GM21367 (cell line): ENCODE measurements at regions not wholly inside any gene's neighbourhood (a gene's known extent, or its start where the extent isn't known, plus 50 kb on each side); places are given as distances from the start of the nearest gene placed in this dataset.
A peak's percentile ranks its signal among the peaks of the same experiment; 100 is the strongest.
"Not testable (repeated sequence)": the region's sequence is repeated elsewhere in the genome, so short reads cannot be mapped to it uniquely, and the experiment has no call there.

Source experiments
- ATAC-seq: cut with Tn5 transposase; IDR thresholded peaks from one replicate; pipeline ENCODE4 v1.9.1; 2021; ENCODE audit not compliant: unreplicated experiment

GRCh38 chr11:81802591-81802990, 931.1 kb downstream of the FAM181B start:
- ATAC-seq: no peak

DNA sequence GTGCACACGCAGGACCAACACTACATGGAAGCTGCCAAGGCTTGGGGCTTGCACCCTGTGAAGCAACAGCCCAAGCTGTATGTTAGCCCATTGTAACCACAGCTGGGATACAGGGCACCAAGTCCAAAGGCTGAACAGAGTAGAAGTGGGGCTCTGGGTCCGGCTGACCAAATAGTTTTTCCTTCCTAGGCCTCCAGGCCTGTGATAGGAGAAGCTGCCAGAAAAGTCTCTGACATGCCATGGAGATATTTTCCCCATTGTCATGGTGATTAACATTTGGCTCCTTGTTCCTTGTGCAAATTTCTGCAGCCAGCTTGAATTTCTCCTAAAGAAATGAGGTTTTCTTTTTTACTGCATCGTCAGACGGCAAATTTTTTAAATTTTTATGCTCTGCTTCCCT, 941.2 kb downstream of the FAM181B start:
- ATAC-seq: no peak

GRCh38 chr11:81787584-81788049, 946.0 kb downstream of the FAM181B start:
- ATAC-seq: peak; percentile 70

DNA sequence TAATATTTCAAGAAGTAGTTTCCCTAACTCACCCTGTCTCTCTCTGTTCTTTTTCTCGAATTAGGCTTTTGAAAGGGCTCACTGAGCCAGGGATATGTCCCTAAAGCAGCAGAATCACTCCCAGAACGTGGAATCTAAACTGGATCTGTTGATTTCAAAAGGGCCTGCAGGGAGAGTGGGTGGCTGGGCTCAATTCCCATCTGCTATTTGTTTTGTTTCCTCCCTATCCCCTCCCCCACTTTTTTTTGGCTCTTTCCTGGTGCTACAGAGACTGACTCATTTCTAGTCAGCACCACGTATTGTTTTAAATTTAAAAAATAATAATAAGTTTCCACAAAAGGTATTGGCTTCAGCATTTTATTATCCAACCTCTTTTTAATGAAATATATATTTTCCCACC, 961.5 kb downstream of the FAM181B start:
- ATAC-seq: no peak

- not testable (repeated sequence) for ATAC-seq
These were observed 963.8 kb downstream of the FAM181B start for GRCh38 chr11:81769906-81770305.

DNA sequence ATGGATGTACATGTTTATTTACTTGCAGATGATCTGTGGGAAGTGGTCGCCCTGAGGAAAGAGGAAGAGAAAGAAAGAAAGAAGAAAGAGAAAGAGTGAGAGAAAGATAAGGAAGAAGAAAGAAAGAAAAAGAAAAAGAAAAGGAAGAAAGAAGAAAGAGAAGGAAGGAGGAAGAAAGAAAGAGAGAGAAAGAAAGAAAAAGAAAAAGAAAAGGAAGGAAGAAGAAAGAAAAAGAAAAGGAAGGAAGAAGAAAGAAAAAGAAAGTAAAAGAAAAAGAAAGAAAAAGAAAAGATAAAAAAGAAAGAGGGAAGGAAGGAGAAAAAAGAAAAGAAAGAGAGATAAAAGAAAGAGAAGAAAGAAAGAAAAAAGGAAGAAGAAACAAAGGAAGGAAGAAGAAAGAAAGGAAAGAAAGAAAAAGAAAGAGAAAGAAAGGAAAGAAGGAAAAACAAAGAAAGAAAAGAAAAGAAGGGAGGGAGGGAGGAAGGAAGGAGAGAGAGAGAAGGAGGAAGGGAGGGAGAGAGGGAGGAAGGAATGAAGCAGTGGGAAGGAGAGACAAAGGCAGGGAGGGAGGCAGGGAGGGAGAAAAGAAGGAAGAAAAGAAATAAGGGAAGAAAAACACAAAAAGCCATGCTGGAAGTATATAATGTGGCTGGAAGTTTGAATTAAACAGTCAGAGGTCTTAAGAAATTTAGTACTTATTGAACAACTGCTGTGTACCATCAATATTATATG, 976.6 kb downstream of the FAM181B start:
- ATAC-seq: no peak

GRCh38 chr11:81749245-81749644, 984.4 kb downstream of the FAM181B start:
- ATAC-seq: no peak

DNA sequence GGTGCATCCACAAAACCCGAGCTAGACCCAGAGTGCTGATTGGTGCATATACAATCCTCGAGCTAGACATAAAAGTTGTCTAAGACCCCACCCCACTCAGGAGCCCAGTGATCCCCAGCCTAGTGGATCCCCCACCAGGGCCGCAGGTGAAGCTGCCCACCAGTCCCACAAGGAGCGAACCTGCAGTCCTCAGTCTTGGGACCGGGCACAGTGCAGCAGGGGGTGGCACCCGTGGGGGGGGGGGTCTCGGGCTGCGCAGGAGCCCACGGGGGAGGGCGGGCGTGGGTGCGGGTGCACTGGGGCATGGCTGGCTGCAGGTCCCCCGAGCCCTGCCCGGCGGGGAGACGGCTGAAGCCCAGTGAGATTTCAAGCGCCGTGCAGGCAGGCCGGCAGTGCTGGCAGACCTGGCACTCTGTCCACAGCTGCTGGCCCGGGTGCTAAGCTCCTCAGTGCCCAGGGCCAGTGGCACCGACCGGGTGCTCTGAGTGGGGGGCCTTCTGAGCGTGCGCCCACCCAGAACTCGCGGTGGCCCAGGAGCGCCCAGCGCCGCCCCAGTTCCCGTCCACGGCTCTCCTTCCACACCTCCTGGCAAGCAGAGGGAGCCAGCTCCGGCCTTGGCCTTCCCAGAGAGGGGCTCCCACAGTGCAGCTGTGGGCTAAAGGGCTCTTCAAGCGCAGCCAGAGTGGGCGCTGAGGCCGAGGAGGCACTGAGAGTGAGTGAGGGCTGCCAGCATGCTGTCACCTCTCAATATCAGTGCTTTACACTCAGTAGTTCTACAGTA, 989.1 kb downstream of the FAM181B start:
- no peak for ATAC-seq

DNA sequence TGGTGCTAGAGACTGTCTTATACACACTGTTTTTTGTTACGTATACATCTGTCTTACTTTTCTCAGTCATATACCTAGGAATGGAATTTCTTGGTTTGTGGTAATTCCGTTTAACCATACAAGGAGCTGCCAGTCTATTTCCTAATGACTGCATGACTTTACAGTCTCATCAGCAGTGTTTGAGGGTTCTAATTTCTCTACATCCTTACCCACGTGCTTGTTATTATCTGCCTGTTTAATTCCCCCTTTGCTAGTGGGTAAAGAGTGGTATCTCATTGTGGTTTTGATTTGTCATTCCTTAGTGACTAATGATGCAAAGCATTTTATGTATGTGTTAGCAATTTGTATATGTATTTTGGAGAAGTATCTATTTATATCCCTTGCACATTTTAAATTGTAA, 1008.0 kb downstream of the FAM181B start:
- ATAC-seq: no peak

- no peak for ATAC-seq
These were observed 1016.0 kb downstream of the FAM181B start for GRCh38 chr11:81717695-81718094.

- no peak for ATAC-seq
These were observed 1025.8 kb downstream of the FAM181B start for GRCh38 chr11:81707881-81708280.

DNA sequence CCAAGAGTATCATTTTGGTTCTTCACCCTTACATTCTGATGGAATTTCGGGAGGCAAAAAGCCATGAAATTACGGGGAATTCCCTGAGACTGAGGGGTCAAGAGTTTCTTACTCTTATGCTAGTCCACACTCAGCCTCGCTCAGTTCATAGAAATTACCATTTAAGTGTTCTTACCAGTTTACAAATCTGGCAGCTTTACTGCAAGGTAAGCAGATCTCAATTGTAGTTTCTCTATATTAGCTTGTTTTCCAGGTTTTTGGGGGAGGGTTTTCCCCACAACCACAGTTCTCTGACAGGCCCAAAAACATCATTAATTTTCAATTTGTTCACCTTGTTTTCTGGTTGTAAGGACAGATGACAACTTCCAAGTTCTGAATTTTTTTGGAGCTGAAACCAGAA, 1028.4 kb downstream of the FAM181B start:
- ATAC-seq: no peak

DNA sequence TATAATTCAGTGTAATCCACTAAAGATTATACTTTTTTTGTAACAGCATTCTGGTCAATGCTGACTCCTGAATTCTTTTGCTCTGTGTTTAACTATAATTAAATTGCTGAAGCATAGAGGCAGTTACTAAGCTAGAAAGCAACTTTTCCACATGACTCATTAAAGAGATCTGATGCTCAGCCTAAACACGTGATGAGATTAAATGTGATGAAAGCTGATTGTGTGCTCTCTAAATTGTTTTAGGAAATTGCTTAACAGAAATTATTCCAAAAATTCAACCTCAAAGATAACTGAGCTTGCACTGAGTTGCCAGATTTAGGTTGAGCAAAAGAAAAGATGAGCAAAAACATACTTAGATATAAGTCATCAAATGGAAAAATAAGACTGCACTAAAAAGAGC, 1033.6 kb downstream of the FAM181B start:
- ATAC-seq: no peak

DNA sequence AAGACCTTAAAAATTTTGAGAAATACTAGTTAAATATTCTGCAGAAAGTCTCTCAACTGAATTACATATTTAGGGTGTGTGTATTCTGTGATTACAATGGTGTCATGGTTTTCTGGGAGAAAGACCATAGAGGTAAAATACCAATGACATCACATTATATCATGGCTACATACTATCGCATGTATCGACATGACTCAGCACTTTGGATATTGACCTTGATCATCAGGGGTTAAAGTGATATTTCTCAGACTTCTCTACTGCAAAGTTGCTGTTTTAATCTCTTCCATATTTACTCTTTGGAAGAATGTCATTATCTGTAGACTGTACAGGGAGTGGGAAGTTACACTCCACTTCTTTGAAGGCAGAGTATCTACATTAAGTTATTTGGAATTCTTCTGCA, 1046.6 kb downstream of the FAM181B start:
- ATAC-seq: no peak

DNA sequence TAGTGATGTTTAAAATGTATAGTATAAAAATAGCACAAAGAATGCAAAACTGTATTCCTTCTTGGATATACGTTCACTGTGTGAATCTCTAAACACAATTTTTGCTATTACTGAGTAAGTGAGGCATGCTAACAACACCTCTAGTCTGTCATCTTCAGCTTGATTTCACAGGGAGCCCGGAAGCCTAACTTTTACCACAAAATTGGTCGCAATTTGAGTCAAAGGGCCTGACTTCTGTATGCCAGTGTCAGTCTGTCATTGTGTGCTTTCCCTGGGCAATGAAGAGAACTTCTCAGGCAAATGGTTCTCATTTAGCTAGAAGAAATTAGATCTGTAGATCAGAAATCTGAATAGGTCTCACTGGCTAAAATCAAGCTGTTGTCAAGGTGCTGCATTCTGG, 1059.5 kb downstream of the FAM181B start:
- ATAC-seq: peak; percentile 58

DNA sequence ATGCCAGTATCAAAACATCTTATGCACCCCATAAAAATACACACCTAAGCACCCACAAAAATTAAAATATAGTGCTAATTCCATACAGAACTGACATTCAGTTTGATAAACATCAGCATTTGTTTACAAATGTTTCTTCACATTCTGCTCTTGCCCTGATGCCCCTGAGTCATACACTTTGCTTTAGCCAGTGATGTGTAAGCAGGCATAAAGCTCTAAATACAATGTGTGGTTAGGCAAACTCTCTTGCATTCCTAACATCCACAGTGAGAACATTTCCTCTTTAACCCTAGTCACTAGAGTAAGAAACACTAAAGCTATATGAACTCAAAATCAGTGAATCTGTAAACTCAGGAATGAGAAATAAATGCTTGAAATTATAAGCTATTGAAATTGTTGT, 1060.7 kb downstream of the FAM181B start:
- no peak for ATAC-seq

DNA sequence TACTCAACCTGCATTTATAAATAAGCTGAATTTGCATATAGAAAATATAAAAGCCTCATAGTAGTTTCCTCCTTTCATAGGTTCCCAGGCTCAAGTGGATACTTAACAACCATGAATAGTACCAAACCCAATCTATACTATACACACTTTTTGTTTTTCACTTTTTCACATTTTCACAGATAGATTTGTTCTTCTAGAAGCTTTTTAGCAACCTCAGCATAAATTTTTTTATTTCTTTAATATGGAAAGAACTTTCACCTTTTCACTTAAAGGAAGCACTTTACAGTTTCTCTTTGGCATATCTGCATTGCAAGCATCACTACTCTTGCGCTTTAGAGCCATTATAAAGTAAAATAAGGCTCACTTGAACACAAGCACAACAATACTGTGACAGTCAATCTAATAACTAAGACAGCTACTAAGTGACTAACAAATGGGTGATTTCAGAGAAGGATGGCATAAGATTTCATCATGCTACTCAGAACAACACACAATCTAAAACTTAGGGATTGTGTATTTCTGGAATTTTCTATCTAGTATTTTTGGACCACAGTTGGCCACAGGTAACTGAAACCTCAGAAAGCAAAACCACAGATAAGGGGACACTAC, 1063.6 kb downstream of the FAM181B start:
- ATAC-seq: no peak

DNA sequence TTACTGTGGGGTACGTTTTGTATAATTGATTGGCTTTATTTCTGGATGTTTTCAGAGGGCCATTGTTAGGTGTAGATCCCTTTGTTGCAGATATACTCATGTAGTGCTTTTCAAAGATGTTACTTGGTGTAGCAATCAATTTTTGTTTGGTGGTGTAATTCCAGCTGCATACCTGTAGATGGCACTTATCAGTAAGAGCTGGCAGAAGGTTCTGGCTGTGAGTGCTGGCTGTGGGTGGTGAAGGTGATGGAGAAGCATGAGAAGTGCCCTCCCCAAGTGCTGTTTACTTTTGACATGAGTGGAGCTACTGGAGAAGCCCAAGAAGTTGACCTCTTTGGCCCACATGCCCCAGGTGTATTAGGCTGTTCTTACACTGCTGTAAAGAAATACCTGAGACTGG, 1074.9 kb downstream of the FAM181B start:
- peak; percentile 95 for ATAC-seq

DNA sequence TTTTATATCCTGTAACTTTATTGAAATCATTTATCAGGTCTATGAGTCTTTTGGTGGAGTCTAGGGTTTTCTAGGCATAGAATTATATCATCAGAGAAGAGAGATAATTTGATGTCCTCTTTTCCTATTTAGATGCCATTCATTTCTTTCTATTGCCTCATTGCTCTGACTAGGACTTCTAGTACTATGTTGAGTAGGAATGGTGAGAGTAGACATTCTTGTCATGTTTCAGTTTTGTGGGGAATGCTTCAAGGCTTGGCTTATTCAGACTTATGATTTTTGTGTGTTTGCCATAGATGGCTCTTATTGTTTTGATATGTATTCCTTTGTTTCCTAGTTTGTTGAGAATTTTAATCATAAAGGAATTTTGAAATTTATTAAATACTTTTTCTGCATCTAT, 1078.3 kb downstream of the FAM181B start:
- ATAC-seq: no peak

- ATAC-seq: no peak
These were observed 1086.3 kb downstream of the FAM181B start for GRCh38 chr11:81647374-81647773.

- peak; percentile 94 for ATAC-seq
These were observed 1089.3 kb downstream of the FAM181B start for GRCh38 chr11:81644239-81644840.

- ATAC-seq: no peak
These were observed 1099.2 kb downstream of the FAM181B start for GRCh38 chr11:81634483-81634882.
